GM19372 (cell line): ENCODE measurements at regions not wholly inside any gene's neighbourhood (a gene's known extent, or its start where the extent isn't known, plus 50 kb on each side); places are given as distances from the start of the nearest gene placed in this dataset.
A peak's percentile ranks its signal among the peaks of the same experiment; 100 is the strongest.
"Not testable (repeated sequence)": the region's sequence is repeated elsewhere in the genome, so short reads cannot be mapped to it uniquely, and the experiment has no call there.

Experiments
- ATAC-seq: cut with Tn5 transposase; IDR thresholded peaks from one replicate; pipeline ENCODE4 v1.9.1; 2021; ENCODE audit warnings: mild to moderate bottlenecking, low read depth, moderate library complexity; ENCODE audit not compliant: unreplicated experiment

- ATAC-seq = no peak
Measured at GRCh38 chr12:4822572-4822971, 87.1 kb upstream of the KCNA1 start.

GRCh38 chr12:4824380-4824779 lies 85.3 kb upstream of the KCNA1 start:
- ATAC-seq = no peak

- no peak for ATAC-seq
Measured at GRCh38 chr12:4825011-4825858, 84.5 kb upstream of the KCNA1 start.

GRCh38 chr12:4826909-4827308 lies 82.8 kb upstream of the KCNA1 start:
- no peak for ATAC-seq

GRCh38 chr12:4828176-4828575 lies 81.5 kb upstream of the KCNA1 start:
- ATAC-seq = no peak

GRCh38 chr12:4829161-4829792 lies 80.4 kb upstream of the KCNA1 start:
- peak; percentile 83 for ATAC-seq

GRCh38 chr12:4829793-4830162 lies 79.9 kb upstream of the KCNA1 start:
- peak; percentile 18 for ATAC-seq

- no peak for ATAC-seq
Measured at GRCh38 chr12:4830556-4831210, 79.0 kb upstream of the KCNA1 start.

- no peak for ATAC-seq
Measured at GRCh38 chr12:4833053-4833452, 76.7 kb upstream of the KCNA1 start.

GRCh38 chr12:4833524-4833923 lies 76.2 kb upstream of the KCNA1 start:
- no peak for ATAC-seq

- not testable (repeated sequence) for ATAC-seq
Measured at GRCh38 chr12:4842401-4842800, 67.3 kb upstream of the KCNA1 start.

GRCh38 chr12:4843907-4844306 lies 65.8 kb upstream of the KCNA1 start:
- ATAC-seq = no peak

GRCh38 chr12:4847713-4848112 lies 62.0 kb upstream of the KCNA1 start:
- no peak for ATAC-seq

GRCh38 chr12:4849115-4849541 lies 60.6 kb upstream of the KCNA1 start:
- ATAC-seq = no peak

GRCh38 chr12:4849795-4850345 lies 59.8 kb upstream of the KCNA1 start:
- ATAC-seq = no peak

GRCh38 chr12:4850857-4851380 lies 58.8 kb upstream of the KCNA1 start:
- ATAC-seq = no peak

GRCh38 chr12:4852308-4852707 lies 57.4 kb upstream of the KCNA1 start:
- no peak for ATAC-seq

GRCh38 chr12:4852911-4853310 lies 56.8 kb upstream of the KCNA1 start:
- no peak for ATAC-seq

GRCh38 chr12:4855121-4855924 lies 54.4 kb upstream of the KCNA1 start:
- peak; percentile 72 for ATAC-seq

GRCh38 chr12:4856596-4856995 lies 53.1 kb upstream of the KCNA1 start:
- ATAC-seq = no peak
